ENCODE measurements at regions not wholly inside any gene's neighbourhood (a gene's known extent, or its start where the extent isn't known, plus 50 kb on each side); places are given as distances from the start of the nearest gene placed in this dataset.

DNA sequence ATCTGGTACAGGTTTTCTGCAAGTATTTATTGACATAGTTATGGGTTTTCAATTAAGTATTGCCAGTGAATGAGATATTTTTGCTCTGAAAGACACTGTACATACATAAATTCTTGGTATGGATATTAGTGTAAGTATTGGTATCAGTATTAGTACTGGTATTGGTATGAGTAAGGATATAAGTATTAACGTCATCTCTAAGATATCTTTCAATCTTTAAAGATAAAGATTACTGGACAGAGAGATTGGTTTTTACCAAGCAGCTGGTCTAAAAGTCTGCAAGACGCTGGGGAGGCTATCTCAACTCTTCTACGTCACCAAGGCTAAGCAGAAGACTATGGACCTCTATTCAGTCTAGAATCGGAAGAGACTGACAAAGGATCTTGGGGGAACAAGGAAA is 234.5 kb downstream of the NXPE2 start:
- Histone ChIP-seq H3K27ac (ENCODE audit: low read length) (no peak overlapping the region), H3K4me1 (ENCODE audit: control insufficient read depth in 1 of 2, extremely low read depth in 1 of 2, insufficient read depth in 2 of 2, low read length in 2 of 2) (no peaks in the 10 kb centered on the region), H3K9me3 (no peaks in the 10 kb centered on the region), H3K36me3 (ENCODE audit: control insufficient read depth in 2 of 2, extremely low read depth in 1 of 2, insufficient read depth in 1 of 2, low read length in 1 of 2) (no peaks in the 10 kb centered on the region), H3K4me3 (ENCODE audit: control insufficient read depth in 1 of 2, extremely low read depth in 1 of 2, low read length in 1 of 2) (no peak overlapping the region), H3K27me3 (replicated peaks in 1 of 2; ENCODE audit: control insufficient read depth in 2 of 2, extremely low read depth in 1 of 2, insufficient read depth in 2 of 2, low read length in 1 of 2) (peaks cover 0 to 4% of the 10 kb centered on the region in 2 experiments)
- Mint-ChIP-seq H3K4me1 (no peaks in the 10 kb centered on the region), H3K9me3 (peaks cover 0 to 8% (median 0%) of the 10 kb centered on the region in 3 donors), H3K27me3 (peaks cover 3 to 13% of the 10 kb centered on the region in 2 donors), H3K36me3 (no peaks in the 10 kb centered on the region), H3K27ac (no peak overlapping the region), H3K4me3 (no peak overlapping the region)
- CTCF ChIA-PET = no interaction called here
- ATAC-seq (replicated peaks in 1 of 4) (no peak), DNase-seq (no peak)
- POLR2A ChIA-PET = no interaction called here
- 100% methylated on average over 1 of the region's 4 CpGs for WGBS (ENCODE audit: insufficient coverage)

DNA sequence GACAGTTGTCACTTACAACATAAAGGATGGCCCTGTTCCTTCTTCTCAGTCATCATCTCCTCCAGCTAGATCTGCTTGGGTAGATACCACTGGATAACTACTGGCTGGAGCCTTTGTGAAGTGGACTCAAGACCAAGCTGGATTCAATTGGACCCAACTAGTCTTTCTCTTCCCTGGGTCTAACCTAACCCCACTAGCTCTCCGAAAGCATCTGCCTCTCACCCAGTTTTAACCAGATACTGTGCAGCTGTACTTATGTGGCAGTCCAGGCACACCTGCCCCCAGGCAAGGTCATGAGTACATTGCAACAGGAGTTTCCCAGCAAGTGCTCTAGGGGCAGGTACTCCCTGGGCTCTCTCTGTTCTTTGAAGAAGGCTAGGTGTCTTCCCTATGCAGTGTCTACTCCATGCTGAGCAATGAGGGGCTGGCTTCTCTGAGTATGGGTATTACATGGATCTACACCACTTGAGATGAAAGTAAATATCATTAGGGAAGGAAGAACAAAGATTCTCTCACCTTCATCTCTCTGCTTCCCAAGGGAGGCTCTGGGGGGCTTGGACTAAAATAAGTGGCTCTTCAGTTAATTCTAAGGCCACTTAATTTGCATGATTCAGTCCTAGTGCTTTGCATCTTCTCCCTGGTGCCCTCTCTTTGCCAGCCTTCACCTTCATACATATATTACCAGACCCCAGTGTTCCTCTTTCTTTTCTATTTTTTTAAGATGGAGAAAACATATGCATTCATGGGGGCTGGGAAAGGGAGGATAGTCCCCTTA is 236.1 kb downstream of the NXPE2 start:
- no peaks in the 10 kb centered on the region for H3K4me1 ChIP-seq (ENCODE audit: control insufficient read depth in 1 of 2, extremely low read depth in 1 of 2, insufficient read depth in 2 of 2, low read length in 2 of 2)
- WGBS (ENCODE audit: insufficient coverage) = 100% methylated on average over 1 of the region's 1 CpG
- no peak for DNase-seq
- peaks cover 0 to 4% of the 10 kb centered on the region in 2 experiments for H3K27me3 ChIP-seq (replicated peaks in 1 of 2; ENCODE audit: control insufficient read depth in 2 of 2, extremely low read depth in 1 of 2, insufficient read depth in 2 of 2, low read length in 1 of 2)
- no peaks in the 10 kb centered on the region for H3K4me1 Mint-ChIP-seq
- no peaks in the 10 kb centered on the region for H3K36me3 Mint-ChIP-seq
- POLR2A ChIA-PET = no interaction called here
- H3K27me3 Mint-ChIP-seq = peaks cover 2 to 10% of the 10 kb centered on the region in 2 donors
- no peak overlapping the region for H3K27ac ChIP-seq (ENCODE audit: low read length)
- no peak overlapping the region for H3K27ac Mint-ChIP-seq
- CTCF ChIA-PET = no interaction called here
- H3K9me3 Mint-ChIP-seq = peaks cover 0 to 8% (median 0%) of the 10 kb centered on the region in 3 donors
- H3K9me3 ChIP-seq = no peaks in the 10 kb centered on the region
- H3K36me3 ChIP-seq (ENCODE audit: control insufficient read depth in 2 of 2, extremely low read depth in 1 of 2, insufficient read depth in 1 of 2, low read length in 1 of 2) = no peaks in the 10 kb centered on the region
- ATAC-seq (replicated peaks in 1 of 4) = no peak
- H3K4me3 Mint-ChIP-seq = no peak overlapping the region
- H3K4me3 ChIP-seq (ENCODE audit: control insufficient read depth in 1 of 2, extremely low read depth in 1 of 2, low read length in 1 of 2) = no peak overlapping the region

GRCh38 chr11:114915871-114916805 is 237.8 kb downstream of the NXPE2 start:
- ATAC-seq (replicated peaks in 1 of 4) (no peak), DNase-seq (no peak)
- H3K9me3 Mint-ChIP-seq = peaks cover 0 to 8% (median 0%) of the 10 kb centered on the region in 3 donors
- Histone ChIP-seq H3K27ac (ENCODE audit: low read length) (no peak overlapping the region), H3K4me1 (ENCODE audit: control insufficient read depth in 1 of 2, extremely low read depth in 1 of 2, insufficient read depth in 2 of 2, low read length in 2 of 2) (no peaks in the 10 kb centered on the region), H3K36me3 (ENCODE audit: control insufficient read depth in 2 of 2, extremely low read depth in 1 of 2, insufficient read depth in 1 of 2, low read length in 1 of 2) (no peaks in the 10 kb centered on the region), H3K27me3 (replicated peaks in 1 of 2; ENCODE audit: control insufficient read depth in 2 of 2, extremely low read depth in 1 of 2, insufficient read depth in 2 of 2, low read length in 1 of 2) (no peaks in the 10 kb centered on the region), H3K9me3 (no peaks in the 10 kb centered on the region), H3K4me3 (ENCODE audit: control insufficient read depth in 1 of 2, extremely low read depth in 1 of 2, low read length in 1 of 2) (no peak overlapping the region)
- H3K36me3 Mint-ChIP-seq = no peaks in the 10 kb centered on the region
- H3K27me3 Mint-ChIP-seq = peaks cover 0 to 4% of the 10 kb centered on the region in 2 donors
- 85% methylated on average over 2 of the region's 13 CpGs for WGBS (ENCODE audit: insufficient coverage)
- ChIA-PET CTCF (no interaction called here), POLR2A (no interaction called here)
- H3K4me3 Mint-ChIP-seq = no peak overlapping the region
- H3K27ac Mint-ChIP-seq = no peak overlapping the region
- no peaks in the 10 kb centered on the region for H3K4me1 Mint-ChIP-seq

GRCh38 chr11:114918286-114918685 is 240.0 kb downstream of the NXPE2 start:
- H3K27ac ChIP-seq (ENCODE audit: low read length) = no peak overlapping the region
- POLR2A ChIA-PET = no interaction called here
- Mint-ChIP-seq H3K27me3 (peaks cover 0 to 4% of the 10 kb centered on the region in 2 donors), H3K36me3 (no peaks in the 10 kb centered on the region), H3K4me3 (no peak overlapping the region), H3K27ac (no peak overlapping the region), H3K9me3 (peaks cover 0 to 3% (median 0%) of the 10 kb centered on the region in 3 donors), H3K4me1 (no peaks in the 10 kb centered on the region)
- no peaks in the 10 kb centered on the region for H3K27me3 ChIP-seq (replicated peaks in 1 of 2; ENCODE audit: control insufficient read depth in 2 of 2, extremely low read depth in 1 of 2, insufficient read depth in 2 of 2, low read length in 1 of 2)
- no peak for ATAC-seq (replicated peaks in 1 of 4)
- H3K4me3 ChIP-seq (ENCODE audit: control insufficient read depth in 1 of 2, extremely low read depth in 1 of 2, low read length in 1 of 2) = no peak overlapping the region
- no peaks in the 10 kb centered on the region for H3K4me1 ChIP-seq (ENCODE audit: control insufficient read depth in 1 of 2, extremely low read depth in 1 of 2, insufficient read depth in 2 of 2, low read length in 2 of 2)
- CTCF ChIA-PET = no interaction called here
- no peaks in the 10 kb centered on the region for H3K36me3 ChIP-seq (ENCODE audit: control insufficient read depth in 2 of 2, extremely low read depth in 1 of 2, insufficient read depth in 1 of 2, low read length in 1 of 2)
- WGBS (ENCODE audit: insufficient coverage) = 100% methylated on average over 3 of the region's 8 CpGs
- no peak for DNase-seq
- H3K9me3 ChIP-seq = no peaks in the 10 kb centered on the region

GRCh38 chr11:114921697-114922096 is 243.4 kb downstream of the NXPE2 start:
- no peaks in the 10 kb centered on the region for H3K36me3 ChIP-seq (ENCODE audit: control insufficient read depth in 2 of 2, extremely low read depth in 1 of 2, insufficient read depth in 1 of 2, low read length in 1 of 2)
- Mint-ChIP-seq H3K27ac (no peak overlapping the region), H3K36me3 (no peaks in the 10 kb centered on the region), H3K27me3 (no peaks in the 10 kb centered on the region), H3K4me1 (no peaks in the 10 kb centered on the region), H3K9me3 (no peaks in the 10 kb centered on the region), H3K4me3 (no peak overlapping the region)
- H3K27ac ChIP-seq (ENCODE audit: low read length) = no peak overlapping the region
- ATAC-seq (replicated peaks in 1 of 4) (no peak), DNase-seq (no peak)
- no peaks in the 10 kb centered on the region for H3K4me1 ChIP-seq (ENCODE audit: control insufficient read depth in 1 of 2, extremely low read depth in 1 of 2, insufficient read depth in 2 of 2, low read length in 2 of 2)
- H3K9me3 ChIP-seq = no peaks in the 10 kb centered on the region
- WGBS (ENCODE audit: insufficient coverage) = no CpG with 5 or more reads among the region's 2 CpGs
- ChIA-PET CTCF (no interaction called here), POLR2A (no interaction called here)
- no peaks in the 10 kb centered on the region for H3K27me3 ChIP-seq (replicated peaks in 1 of 2; ENCODE audit: control insufficient read depth in 2 of 2, extremely low read depth in 1 of 2, insufficient read depth in 2 of 2, low read length in 1 of 2)
- H3K4me3 ChIP-seq (ENCODE audit: control insufficient read depth in 1 of 2, extremely low read depth in 1 of 2, low read length in 1 of 2) = no peak overlapping the region

DNA sequence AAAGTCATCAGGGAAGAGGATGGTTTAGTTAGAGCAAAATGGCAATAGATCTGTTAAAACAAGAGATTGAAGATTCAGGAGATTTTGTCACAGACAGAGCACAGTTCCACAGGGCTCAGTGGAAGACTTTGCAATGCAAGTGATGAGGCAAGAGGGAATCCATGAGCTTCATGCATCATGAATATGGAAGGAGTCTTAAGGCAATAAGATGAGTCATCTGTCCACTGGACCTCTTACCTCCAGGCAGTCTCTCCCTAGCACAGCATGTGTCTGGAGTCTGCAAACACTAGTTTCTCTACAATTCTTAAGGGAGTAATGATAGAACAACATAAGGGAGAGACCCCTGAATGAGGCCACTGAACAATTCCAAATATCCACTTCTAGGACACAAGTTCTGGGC is 245.7 kb downstream of the NXPE2 start:
- Histone ChIP-seq H3K27ac (ENCODE audit: low read length) (no peak overlapping the region), H3K4me3 (ENCODE audit: control insufficient read depth in 1 of 2, extremely low read depth in 1 of 2, low read length in 1 of 2) (no peak overlapping the region), H3K36me3 (ENCODE audit: control insufficient read depth in 2 of 2, extremely low read depth in 1 of 2, insufficient read depth in 1 of 2, low read length in 1 of 2) (no peaks in the 10 kb centered on the region), H3K27me3 (replicated peaks in 1 of 2; ENCODE audit: control insufficient read depth in 2 of 2, extremely low read depth in 1 of 2, insufficient read depth in 2 of 2, low read length in 1 of 2) (peaks cover 0 to 5% of the 10 kb centered on the region in 2 experiments), H3K4me1 (ENCODE audit: control insufficient read depth in 1 of 2, extremely low read depth in 1 of 2, insufficient read depth in 2 of 2, low read length in 2 of 2) (no peaks in the 10 kb centered on the region), H3K9me3 (no peaks in the 10 kb centered on the region)
- CTCF ChIA-PET = no interaction called here
- H3K4me1 Mint-ChIP-seq = no peaks in the 10 kb centered on the region
- POLR2A ChIA-PET = no interaction called here
- H3K27me3 Mint-ChIP-seq = peaks cover 0 to 3% of the 10 kb centered on the region in 2 donors
- no peak for ATAC-seq (replicated peaks in 1 of 4)
- no peak overlapping the region for H3K27ac Mint-ChIP-seq
- no peak for DNase-seq
- no peak overlapping the region for H3K4me3 Mint-ChIP-seq
- peaks cover 0 to 5% (median 0%) of the 10 kb centered on the region in 3 donors for H3K9me3 Mint-ChIP-seq
- no peaks in the 10 kb centered on the region for H3K36me3 Mint-ChIP-seq

Measured in T-cell (primary cell).